H1 (cell line): ENCODE measurements at regions not wholly inside any gene's neighbourhood (a gene's known extent, or its start where the extent isn't known, plus 50 kb on each side); places are given as distances from the start of the nearest gene placed in this dataset.

Source experiments
- BACH1 ChIP-seq: IDR thresholded peaks from 2 replicates; pipeline ENCODE4 v1.6.1; 2012; ENCODE audit warnings: low read length, improper control_type of control experiment
- BCL11A ChIP-seq, 2 experiments: IDR thresholded peaks; one replicate each; pipeline ENCODE4 v1.6.1; 2011; ENCODE audit warnings: low read depth in 2 of 2, low read length in 2 of 2, mild to moderate bottlenecking in 2 of 2
- CTBP2 ChIP-seq: IDR thresholded peaks from 2 replicates; pipeline ENCODE4 v1.7.0; 2011; ENCODE audit warnings: borderline replicate concordance, mild to moderate bottlenecking, moderate library complexity, mixed read lengths, low read length; ENCODE audit not compliant: insufficient read depth, insufficient read length
- EP300 ChIP-seq, 2 experiments: IDR thresholded peaks; 1 replicate in 1 of 2; 2 replicates in 1 of 2; pipeline ENCODE4 v1.6.1; 2011 to 2012; ENCODE audit warnings: low read depth in 2 of 2, low read length in 2 of 2, mild to moderate bottlenecking in 2 of 2, borderline replicate concordance in 1 of 2, inconsistent platforms in 1 of 2, moderate library complexity in 1 of 2
- GTF2F1 ChIP-seq: IDR thresholded peaks from 2 replicates; pipeline ENCODE4 v1.6.1; 2012; ENCODE audit warnings: low read depth, low read length, improper control_type of control experiment, borderline replicate concordance
- JUN ChIP-seq: IDR thresholded peaks from 2 replicates; pipeline ENCODE4 v1.6.1; 2011; ENCODE audit warnings: low read depth, mild to moderate bottlenecking, improper control_type of control experiment, low read length
- NRF1 ChIP-seq: IDR thresholded peaks from 2 replicates; pipeline ENCODE4 v1.6.1; 2011; ENCODE audit warnings: mild to moderate bottlenecking, low read depth, low read length, improper control_type of control experiment
- PHF8 ChIP-seq: fragments of 200-600 bp; sonication (generic); conservative IDR thresholded peaks from 2 replicates; pipeline ENCODE4 v1.7.1; 2012; ENCODE audit warnings: low read depth, mild to moderate bottlenecking, inconsistent platforms, low read length, moderate library complexity
- POLR2A ChIP-seq, 2 experiments: IDR thresholded peaks; 1 replicate in 1 of 2; 2 replicates in 1 of 2; pipeline ENCODE4 v1.6.1; 2011; ENCODE audit warnings: low read depth in 2 of 2, low read length in 2 of 2, mild to moderate bottlenecking in 2 of 2; ENCODE audit errors: control extremely low read depth in 1 of 2
- TBP ChIP-seq: IDR thresholded peaks from 2 replicates; pipeline ENCODE4 v1.6.1; 2011; ENCODE audit warnings: low read depth, low read length, improper control_type of control experiment
- TCF12 ChIP-seq: IDR thresholded peaks from 2 replicates; pipeline ENCODE4 v1.6.1; 2011; ENCODE audit warnings: low read depth, mild to moderate bottlenecking, low read length
- TF ChIP-seq, protein P1 (sequence below): fragments of 300-600 bp; sonication (generic); IDR thresholded peaks from 2 replicates; pipeline ENCODE4 v1.7.1; 2012; ENCODE audit warnings: low read length, moderate library complexity, mild to moderate bottlenecking, inconsistent platforms; ENCODE audit not compliant: insufficient replicate concordance

- TF ChIP-seq TCF12: no peak
- TF ChIP-seq POLR2A (IDR thresholded peaks at IDR 0.05; ENCODE audit: control extremely low read depth in 1 of 2, low read depth in 2 of 2, low read length in 2 of 2): no peak
- TF ChIP-seq, protein P1, sequence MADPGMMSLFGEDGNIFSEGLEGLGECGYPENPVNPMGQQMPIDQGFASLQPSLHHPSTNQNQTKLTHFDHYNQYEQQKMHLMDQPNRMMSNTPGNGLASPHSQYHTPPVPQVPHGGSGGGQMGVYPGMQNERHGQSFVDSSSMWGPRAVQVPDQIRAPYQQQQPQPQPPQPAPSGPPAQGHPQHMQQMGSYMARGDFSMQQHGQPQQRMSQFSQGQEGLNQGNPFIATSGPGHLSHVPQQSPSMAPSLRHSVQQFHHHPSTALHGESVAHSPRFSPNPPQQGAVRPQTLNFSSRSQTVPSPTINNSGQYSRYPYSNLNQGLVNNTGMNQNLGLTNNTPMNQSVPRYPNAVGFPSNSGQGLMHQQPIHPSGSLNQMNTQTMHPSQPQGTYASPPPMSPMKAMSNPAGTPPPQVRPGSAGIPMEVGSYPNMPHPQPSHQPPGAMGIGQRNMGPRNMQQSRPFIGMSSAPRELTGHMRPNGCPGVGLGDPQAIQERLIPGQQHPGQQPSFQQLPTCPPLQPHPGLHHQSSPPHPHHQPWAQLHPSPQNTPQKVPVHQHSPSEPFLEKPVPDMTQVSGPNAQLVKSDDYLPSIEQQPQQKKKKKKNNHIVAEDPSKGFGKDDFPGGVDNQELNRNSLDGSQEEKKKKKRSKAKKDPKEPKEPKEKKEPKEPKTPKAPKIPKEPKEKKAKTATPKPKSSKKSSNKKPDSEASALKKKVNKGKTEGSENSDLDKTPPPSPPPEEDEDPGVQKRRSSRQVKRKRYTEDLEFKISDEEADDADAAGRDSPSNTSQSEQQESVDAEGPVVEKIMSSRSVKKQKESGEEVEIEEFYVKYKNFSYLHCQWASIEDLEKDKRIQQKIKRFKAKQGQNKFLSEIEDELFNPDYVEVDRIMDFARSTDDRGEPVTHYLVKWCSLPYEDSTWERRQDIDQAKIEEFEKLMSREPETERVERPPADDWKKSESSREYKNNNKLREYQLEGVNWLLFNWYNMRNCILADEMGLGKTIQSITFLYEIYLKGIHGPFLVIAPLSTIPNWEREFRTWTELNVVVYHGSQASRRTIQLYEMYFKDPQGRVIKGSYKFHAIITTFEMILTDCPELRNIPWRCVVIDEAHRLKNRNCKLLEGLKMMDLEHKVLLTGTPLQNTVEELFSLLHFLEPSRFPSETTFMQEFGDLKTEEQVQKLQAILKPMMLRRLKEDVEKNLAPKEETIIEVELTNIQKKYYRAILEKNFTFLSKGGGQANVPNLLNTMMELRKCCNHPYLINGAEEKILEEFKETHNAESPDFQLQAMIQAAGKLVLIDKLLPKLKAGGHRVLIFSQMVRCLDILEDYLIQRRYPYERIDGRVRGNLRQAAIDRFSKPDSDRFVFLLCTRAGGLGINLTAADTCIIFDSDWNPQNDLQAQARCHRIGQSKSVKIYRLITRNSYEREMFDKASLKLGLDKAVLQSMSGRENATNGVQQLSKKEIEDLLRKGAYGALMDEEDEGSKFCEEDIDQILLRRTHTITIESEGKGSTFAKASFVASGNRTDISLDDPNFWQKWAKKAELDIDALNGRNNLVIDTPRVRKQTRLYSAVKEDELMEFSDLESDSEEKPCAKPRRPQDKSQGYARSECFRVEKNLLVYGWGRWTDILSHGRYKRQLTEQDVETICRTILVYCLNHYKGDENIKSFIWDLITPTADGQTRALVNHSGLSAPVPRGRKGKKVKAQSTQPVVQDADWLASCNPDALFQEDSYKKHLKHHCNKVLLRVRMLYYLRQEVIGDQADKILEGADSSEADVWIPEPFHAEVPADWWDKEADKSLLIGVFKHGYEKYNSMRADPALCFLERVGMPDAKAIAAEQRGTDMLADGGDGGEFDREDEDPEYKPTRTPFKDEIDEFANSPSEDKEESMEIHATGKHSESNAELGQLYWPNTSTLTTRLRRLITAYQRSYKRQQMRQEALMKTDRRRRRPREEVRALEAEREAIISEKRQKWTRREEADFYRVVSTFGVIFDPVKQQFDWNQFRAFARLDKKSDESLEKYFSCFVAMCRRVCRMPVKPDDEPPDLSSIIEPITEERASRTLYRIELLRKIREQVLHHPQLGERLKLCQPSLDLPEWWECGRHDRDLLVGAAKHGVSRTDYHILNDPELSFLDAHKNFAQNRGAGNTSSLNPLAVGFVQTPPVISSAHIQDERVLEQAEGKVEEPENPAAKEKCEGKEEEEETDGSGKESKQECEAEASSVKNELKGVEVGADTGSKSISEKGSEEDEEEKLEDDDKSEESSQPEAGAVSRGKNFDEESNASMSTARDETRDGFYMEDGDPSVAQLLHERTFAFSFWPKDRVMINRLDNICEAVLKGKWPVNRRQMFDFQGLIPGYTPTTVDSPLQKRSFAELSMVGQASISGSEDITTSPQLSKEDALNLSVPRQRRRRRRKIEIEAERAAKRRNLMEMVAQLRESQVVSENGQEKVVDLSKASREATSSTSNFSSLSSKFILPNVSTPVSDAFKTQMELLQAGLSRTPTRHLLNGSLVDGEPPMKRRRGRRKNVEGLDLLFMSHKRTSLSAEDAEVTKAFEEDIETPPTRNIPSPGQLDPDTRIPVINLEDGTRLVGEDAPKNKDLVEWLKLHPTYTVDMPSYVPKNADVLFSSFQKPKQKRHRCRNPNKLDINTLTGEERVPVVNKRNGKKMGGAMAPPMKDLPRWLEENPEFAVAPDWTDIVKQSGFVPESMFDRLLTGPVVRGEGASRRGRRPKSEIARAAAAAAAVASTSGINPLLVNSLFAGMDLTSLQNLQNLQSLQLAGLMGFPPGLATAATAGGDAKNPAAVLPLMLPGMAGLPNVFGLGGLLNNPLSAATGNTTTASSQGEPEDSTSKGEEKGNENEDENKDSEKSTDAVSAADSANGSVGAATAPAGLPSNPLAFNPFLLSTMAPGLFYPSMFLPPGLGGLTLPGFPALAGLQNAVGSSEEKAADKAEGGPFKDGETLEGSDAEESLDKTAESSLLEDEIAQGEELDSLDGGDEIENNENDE: no peak
- no peak for TF ChIP-seq BACH1
- no peak for TF ChIP-seq GTF2F1
- TF ChIP-seq NRF1: no peak
- no peak for TF ChIP-seq TBP
- TF ChIP-seq CTBP2: no peak
- TF ChIP-seq PHF8: no peak
- TF ChIP-seq EP300 (IDR thresholded peaks at IDR 0.05; ENCODE audit: borderline replicate concordance in 1 of 2, low read depth in 2 of 2, low read length in 2 of 2): no peak
- TF ChIP-seq BCL11A (IDR thresholded peaks at IDR 0.05; ENCODE audit: low read depth in 2 of 2, low read length in 2 of 2): no peak
- no peak for TF ChIP-seq JUN
These were observed 742.0 kb downstream of the KCNT2 start (continued) for GRCh38 chr1:195866091-195866780.
